Retinal pigment epithelial cell (primary cell): ENCODE measurements at regions not wholly inside any gene's neighbourhood (a gene's known extent, or its start where the extent isn't known, plus 50 kb on each side); places are given as distances from the start of the nearest gene placed in this dataset.

Experiments used
- DNase-seq: peaks from one replicate; pipeline ENCODE4 v3.0.0-alpha.2; 2010; ENCODE audit warnings: low read depth
- H3K4me3 ChIP-seq: 2 replicates; pipeline ENCODE4 v1.5.1; 2011; ENCODE audit warnings: mild to moderate bottlenecking, low read length, control low read depth, moderate library complexity
- CTCF ChIP-seq: conservative IDR thresholded peaks from 2 replicates; pipeline ENCODE4 v1.5.1; 2011; ENCODE audit warnings: low read depth, low read length, control low read depth, inconsistent platforms

GRCh38 chr11:95365348-95365747, 134.3 kb upstream of the SESN3 start:
- no peak overlapping the region for H3K4me3 ChIP-seq
- no peak for DNase-seq
- no peak for TF ChIP-seq CTCF

GRCh38 chr11:95364324-95365295, 133.6 kb upstream of the SESN3 start:
- no peak overlapping the region for H3K4me3 ChIP-seq
- no peak for TF ChIP-seq CTCF
- peak; percentile 23 for DNase-seq

GRCh38 chr11:95363708-95364107, 132.7 kb upstream of the SESN3 start:
- no peak for TF ChIP-seq CTCF
- DNase-seq = no peak
- no peak overlapping the region for H3K4me3 ChIP-seq

- no peak for DNase-seq
- no peak for TF ChIP-seq CTCF
- H3K4me3 ChIP-seq = no peak overlapping the region
Measured at GRCh38 chr11:95363164-95363563, 132.2 kb upstream of the SESN3 start.

GRCh38 chr11:95361180-95361579, 130.2 kb upstream of the SESN3 start:
- H3K4me3 ChIP-seq = no peak overlapping the region
- no peak for TF ChIP-seq CTCF
- no peak for DNase-seq

- DNase-seq = no peak
- H3K4me3 ChIP-seq = no peak overlapping the region
- no peak for TF ChIP-seq CTCF
Measured at GRCh38 chr11:95360377-95361075, 129.5 kb upstream of the SESN3 start.
